Hepatocyte (in vitro differentiated cells): ENCODE measurements at regions not wholly inside any gene's neighbourhood (a gene's known extent, or its start where the extent isn't known, plus 50 kb on each side); places are given as distances from the start of the nearest gene placed in this dataset.

ENCODE experiments used
- DNase-seq: peaks from one replicate; pipeline ENCODE4 v3.0.0-alpha.2; 2016; ENCODE audit warnings: low spot score
- H2AFZ ChIP-seq: fragments of 200-600 bp; sonication (generic); 2 replicates; pipeline ENCODE4 v1.6.0; 2016; ENCODE audit warnings: antibody characterized with exemption, mild to moderate bottlenecking
- H3K27ac ChIP-seq: fragments of 200-600 bp; sonication (generic); 2 replicates; pipeline ENCODE4 v1.5.1; 2016; ENCODE audit warnings: mild to moderate bottlenecking
- H3K27me3 ChIP-seq: fragments of 200-600 bp; sonication (generic); 2 replicates; pipeline ENCODE4 v1.6.1; 2016
- H3K36me3 ChIP-seq: fragments of 200-600 bp; sonication (generic); replicated peaks from 2 replicates; pipeline ENCODE4 v1.5.1; 2016; ENCODE audit warnings: low read depth; ENCODE audit not compliant: insufficient read depth
- H3K4me1 ChIP-seq: fragments of 200-600 bp; sonication (generic); 2 replicates; pipeline ENCODE4 v1.5.1; 2016; ENCODE audit warnings: mild to moderate bottlenecking, moderate library complexity; ENCODE audit not compliant: insufficient read depth
- H3K4me2 ChIP-seq: fragments of 200-600 bp; sonication (generic); 2 replicates; pipeline ENCODE4 v1.6.0; 2016
- H3K4me3 ChIP-seq: fragments of 200-600 bp; sonication (generic); 2 replicates; pipeline ENCODE4 v1.5.1; 2016; ENCODE audit warnings: mild to moderate bottlenecking
- H3K79me2 ChIP-seq: fragments of 200-600 bp; sonication (generic); 2 replicates; pipeline ENCODE4 v1.6.0; 2017; ENCODE audit warnings: mild to moderate bottlenecking
- H3K9me2 ChIP-seq: fragments of 200-600 bp; sonication (generic); replicated peaks from 2 replicates; pipeline ENCODE4 v1.6.0; 2017; ENCODE audit warnings: mild to moderate bottlenecking; ENCODE audit not compliant: insufficient read depth
- H3K9me3 ChIP-seq: fragments of 200-600 bp; sonication (generic); 2 replicates; pipeline ENCODE4 v1.5.1; 2016; ENCODE audit warnings: low read depth, mild to moderate bottlenecking
- H4K20me1 ChIP-seq: fragments of 200-600 bp; sonication (generic); 2 replicates; pipeline ENCODE4 v1.6.0; 2016; ENCODE audit warnings: mild to moderate bottlenecking; ENCODE audit not compliant: insufficient read depth, poor library complexity, severe bottlenecking
- CTCF ChIP-seq: fragments of 200-600 bp; sonication (generic); IDR thresholded peaks from 2 replicates; pipeline ENCODE4 v1.5.1; 2016; ENCODE audit warnings: antibody characterized with exemption, mild to moderate bottlenecking; ENCODE audit not compliant: poor library complexity
- EZH2 ChIP-seq: fragments of 200-600 bp; sonication (generic); IDR thresholded peaks from 2 replicates; pipeline ENCODE4 v1.6.1; 2016; ENCODE audit warnings: antibody characterized with exemption, mild to moderate bottlenecking, borderline replicate concordance
- EZH2phosphoT487 ChIP-seq: fragments of 200-600 bp; sonication (generic); IDR thresholded peaks from one replicate; pipeline ENCODE4 v1.6.1; 2018; ENCODE audit warnings: antibody characterized with exemption, mild to moderate bottlenecking, low read depth, moderate library complexity; ENCODE audit not compliant: unreplicated experiment, severe bottlenecking
- WGBS: methylation state at CpG from one replicate; pipeline ENCODE4 v1.1.6; 2016; ENCODE audit warnings: low lambda C conversion rate; ENCODE audit errors: missing lambda C conversion rate; 5-methylcytosine and 5-hydroxymethylcytosine counted together

DNA sequence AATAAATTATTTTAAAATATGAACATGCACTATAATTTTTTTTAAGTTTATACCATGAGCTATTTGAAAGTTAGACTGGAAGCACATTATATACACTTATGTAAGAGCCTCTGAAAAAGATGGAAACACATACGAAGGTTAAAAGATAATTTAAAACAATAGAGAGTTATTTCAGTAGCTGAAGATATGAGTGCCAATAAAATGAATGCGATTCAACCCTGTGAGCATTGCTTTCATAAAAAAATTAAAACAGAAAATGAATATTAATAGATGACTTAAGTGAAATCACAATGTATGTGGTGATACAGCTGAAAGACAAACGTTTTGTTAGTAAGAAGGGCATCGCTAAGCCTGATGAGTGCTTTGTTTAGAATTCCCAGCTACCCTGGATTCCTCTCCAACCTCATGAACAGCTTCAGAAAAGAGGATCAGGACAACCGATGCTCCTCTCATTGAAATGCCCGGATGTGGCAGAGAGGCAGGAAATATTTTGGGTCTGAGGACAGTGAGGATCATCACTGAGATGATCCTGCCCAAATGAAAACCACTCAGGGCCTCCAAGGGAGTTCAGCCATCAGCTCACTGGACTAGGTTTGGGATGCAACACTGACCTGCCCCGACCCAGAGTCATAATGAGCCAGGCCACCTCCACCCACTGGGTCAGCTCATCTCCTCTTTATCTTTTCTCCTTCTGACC lies 60.2 kb upstream of the TOP3B start:
- no peak overlapping the region for H3K4me3 ChIP-seq
- no peaks in the 10 kb centered on the region for H3K9me3 ChIP-seq
- peaks cover 7% of the 10 kb centered on the region for H3K4me1 ChIP-seq
- H3K4me2 ChIP-seq = no peak overlapping the region
- no peak overlapping the region for H2AFZ ChIP-seq
- no peak overlapping the region for H3K27ac ChIP-seq
- 76% methylated on average over 7 of the region's 7 CpGs for WGBS
- no peaks in the 10 kb centered on the region for H4K20me1 ChIP-seq
- H3K79me2 ChIP-seq = no peaks in the 10 kb centered on the region
- peaks cover 3% of the 10 kb centered on the region for H3K27me3 ChIP-seq
- no peaks in the 10 kb centered on the region for H3K9me2 ChIP-seq
- TF ChIP-seq CTCF (no peak), EZH2 (no peak), EZH2phosphoT487 (no peak)
- no peaks in the 10 kb centered on the region for H3K36me3 ChIP-seq
- DNase-seq = no peak

DNA sequence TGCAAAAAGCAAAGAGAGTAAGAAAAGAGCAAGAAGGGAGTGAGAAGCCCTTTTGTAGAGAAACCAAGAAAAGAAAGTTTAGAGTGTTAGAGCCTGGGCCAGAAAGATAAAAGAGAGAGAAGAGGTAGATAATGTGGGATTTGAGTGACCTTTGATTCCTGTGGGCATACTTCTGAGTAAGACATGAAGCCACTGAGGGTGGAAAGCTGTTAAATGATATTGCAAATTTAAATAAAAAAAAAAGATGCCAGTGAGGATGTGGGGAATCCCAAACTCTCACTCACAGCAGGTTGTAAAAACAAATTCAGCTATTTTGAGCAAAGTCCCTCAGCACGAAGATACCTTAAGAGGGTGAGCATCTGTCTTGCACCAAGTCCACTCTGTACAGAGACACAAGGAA lies 59.4 kb upstream of the TOP3B start:
- Histone ChIP-seq H3K79me2 (no peaks in the 10 kb centered on the region), H4K20me1 (no peaks in the 10 kb centered on the region), H3K36me3 (no peaks in the 10 kb centered on the region), H3K27ac (no peak overlapping the region), H3K4me3 (no peak overlapping the region), H3K4me2 (no peak overlapping the region), H3K9me3 (no peaks in the 10 kb centered on the region), H3K9me2 (no peaks in the 10 kb centered on the region), H3K27me3 (peaks cover under 1% of the 10 kb centered on the region), H2AFZ (no peak overlapping the region), H3K4me1 (peaks cover 10% of the 10 kb centered on the region)
- TF ChIP-seq EZH2phosphoT487 = no peak
- TF ChIP-seq EZH2 = no peak
- no peak for TF ChIP-seq CTCF
- WGBS = 74% methylated on average over 1 of the region's 1 CpG
- no peak for DNase-seq

DNA sequence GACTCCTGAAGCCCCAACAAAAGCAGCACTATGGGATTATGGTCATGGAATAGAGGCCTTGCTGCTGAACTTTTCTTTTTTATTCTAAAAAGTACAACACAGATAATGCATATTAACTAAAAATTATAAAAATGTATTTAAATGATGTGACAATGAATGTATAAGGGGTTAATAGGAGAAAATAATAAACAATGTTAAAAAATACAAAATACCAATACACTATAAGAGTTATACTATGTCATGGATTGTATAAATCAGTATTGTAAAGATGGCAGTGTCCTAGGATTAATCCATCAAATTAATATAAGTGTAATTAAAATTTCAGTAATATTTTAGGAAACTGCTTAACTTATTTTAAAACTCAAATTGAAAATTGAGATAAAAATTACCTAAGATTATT lies 58.3 kb upstream of the TOP3B start:
- Histone ChIP-seq H2AFZ (no peak overlapping the region), H4K20me1 (no peaks in the 10 kb centered on the region), H3K79me2 (no peaks in the 10 kb centered on the region), H3K4me3 (no peak overlapping the region), H3K27ac (no peak overlapping the region), H3K36me3 (no peaks in the 10 kb centered on the region), H3K4me2 (no peak overlapping the region), H3K9me2 (no peaks in the 10 kb centered on the region), H3K4me1 (peaks cover 10% of the 10 kb centered on the region), H3K9me3 (no peaks in the 10 kb centered on the region), H3K27me3 (no peaks in the 10 kb centered on the region)
- no peak for DNase-seq
- no peak for TF ChIP-seq EZH2
- TF ChIP-seq CTCF = no peak
- no peak for TF ChIP-seq EZH2phosphoT487

DNA sequence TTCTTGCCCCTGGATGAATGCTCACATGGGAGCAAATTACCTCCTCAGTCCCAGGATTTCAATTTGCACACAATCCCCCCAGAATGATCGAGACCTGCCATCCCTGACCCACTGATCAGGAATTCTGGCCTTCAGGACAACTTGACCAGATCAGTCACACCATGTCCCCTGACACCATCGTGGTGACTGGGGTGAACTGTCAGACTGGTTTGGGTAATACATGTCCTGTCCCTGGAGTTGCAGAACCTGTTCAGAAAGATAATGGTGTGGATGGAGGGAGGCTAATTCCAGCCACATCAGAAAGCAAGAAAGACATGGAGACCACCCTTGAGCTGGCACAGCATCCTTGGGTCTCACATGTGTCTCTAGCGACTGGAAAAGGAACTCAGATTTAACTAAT lies 57.9 kb upstream of the TOP3B start:
- Histone ChIP-seq H3K79me2 (no peaks in the 10 kb centered on the region), H3K27ac (no peak overlapping the region), H3K36me3 (no peaks in the 10 kb centered on the region), H2AFZ (no peak overlapping the region), H3K27me3 (no peaks in the 10 kb centered on the region), H3K4me3 (no peak overlapping the region), H3K9me2 (no peaks in the 10 kb centered on the region), H3K4me1 (peaks cover 10% of the 10 kb centered on the region), H3K4me2 (no peak overlapping the region), H3K9me3 (no peaks in the 10 kb centered on the region), H4K20me1 (no peaks in the 10 kb centered on the region)
- WGBS = 87% methylated on average over 3 of the region's 3 CpGs
- DNase-seq = no peak
- TF ChIP-seq EZH2phosphoT487 (no peak), CTCF (no peak), EZH2 (no peak)
